PC-3 (cell line): ENCODE measurements at regions not wholly inside any gene's neighbourhood (a gene's known extent, or its start where the extent isn't known, plus 50 kb on each side); places are given as distances from the start of the nearest gene placed in this dataset.

ENCODE experiments used
- CTCF ChIP-seq: fragments of 300-600 bp; sonication (generic); conservative IDR thresholded peaks from 2 replicates; pipeline ENCODE4 v1.5.1; 2017; ENCODE audit warnings: antibody characterized with exemption, low read depth, mild to moderate bottlenecking, low read length
- EZH2 ChIP-seq: fragments of 300-600 bp; sonication (generic); IDR thresholded peaks from one replicate; pipeline ENCODE4 v1.6.1; 2017; ENCODE audit warnings: antibody characterized with exemption, mild to moderate bottlenecking, low read length; ENCODE audit not compliant: unreplicated experiment
- EZH2phosphoT487 ChIP-seq: fragments of 300-600 bp; sonication (generic); IDR thresholded peaks from 2 replicates; pipeline ENCODE4 v1.6.1; 2018; ENCODE audit warnings: mild to moderate bottlenecking, antibody characterized with exemption, low read length, borderline replicate concordance

GRCh38 chr18:67864677-67865340, 348.3 kb upstream of the DSEL start:
- no peak for TF ChIP-seq EZH2
- TF ChIP-seq CTCF = peak; percentile 57
- no peak for TF ChIP-seq EZH2phosphoT487
